HG02798 (cell line): ENCODE measurements at regions not wholly inside any gene's neighbourhood (a gene's known extent, or its start where the extent isn't known, plus 50 kb on each side); places are given as distances from the start of the nearest gene placed in this dataset.

ENCODE experiments used
- ATAC-seq: cut with Tn5 transposase; IDR thresholded peaks from one replicate; pipeline ENCODE4 v1.9.1; 2021; ENCODE audit warnings: mild to moderate bottlenecking; ENCODE audit not compliant: unreplicated experiment, poor library complexity

DNA sequence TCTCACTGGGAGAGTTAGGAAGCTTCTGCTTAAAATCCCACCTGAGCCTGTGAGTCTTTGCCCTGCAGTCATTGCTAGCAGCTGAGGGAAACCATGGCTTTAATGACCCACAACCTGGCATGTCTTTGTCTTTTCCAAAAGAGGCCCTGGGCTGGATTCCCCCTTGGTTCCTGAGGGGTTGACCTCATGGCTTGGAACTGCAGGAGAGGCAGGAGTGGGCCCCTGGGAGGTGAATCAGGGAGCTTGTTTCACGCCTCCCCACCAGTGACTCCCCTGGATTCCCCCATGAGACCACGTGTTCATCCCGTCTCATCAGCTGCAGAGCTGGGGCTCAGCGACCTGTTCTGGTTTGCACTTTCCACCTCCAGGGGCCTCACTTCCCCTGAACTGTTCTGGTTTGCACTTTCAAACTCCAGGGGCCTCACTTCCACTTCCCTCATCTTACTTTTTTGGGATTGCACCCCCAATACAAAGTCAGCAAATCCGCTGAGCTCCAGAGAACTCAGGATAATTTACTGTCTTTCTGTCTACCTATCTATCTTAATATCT, 58.5 kb upstream of the TMEM18 start:
- peak; percentile 67 for ATAC-seq

GRCh38 chr2:734496-734895, 57.3 kb upstream of the TMEM18 start:
- ATAC-seq = no peak

GRCh38 chr2:733495-733894, 56.3 kb upstream of the TMEM18 start:
- no peak for ATAC-seq

- ATAC-seq = no peak
Measured at GRCh38 chr2:733001-733400, 55.8 kb upstream of the TMEM18 start.

GRCh38 chr2:731711-732110, 54.5 kb upstream of the TMEM18 start:
- ATAC-seq = no peak

- no peak for ATAC-seq
Measured at GRCh38 chr2:729376-729861, 52.2 kb upstream of the TMEM18 start.

DNA sequence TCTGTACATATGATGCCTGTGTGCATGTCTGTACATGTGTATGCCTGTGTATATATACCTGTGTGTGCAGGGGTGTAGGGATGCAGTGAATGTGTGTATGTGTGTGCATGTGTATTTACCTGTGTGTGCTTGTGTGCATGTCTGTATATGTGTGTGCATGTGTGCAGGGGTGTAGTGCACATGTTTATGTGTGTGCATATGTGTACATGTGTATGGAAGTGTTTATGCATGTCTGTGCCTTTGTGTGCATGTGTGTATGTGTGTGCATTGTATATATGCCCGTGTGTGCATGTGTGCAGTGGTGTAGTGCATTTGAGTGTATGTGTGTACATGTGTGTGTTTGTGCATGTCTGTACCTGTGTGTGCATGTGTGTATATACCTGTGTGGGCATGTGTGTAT, 51.0 kb upstream of the TMEM18 start:
- no peak for ATAC-seq

GRCh38 chr2:727071-727470, 49.9 kb upstream of the TMEM18 start:
- peak; percentile 82 for ATAC-seq
